WTC11 (cell line): ENCODE measurements at regions not wholly inside any gene's neighbourhood (a gene's known extent, or its start where the extent isn't known, plus 50 kb on each side); places are given as distances from the start of the nearest gene placed in this dataset.

ENCODE experiments used
- ATF6 ChIP-seq: sonication (generic); formaldehyde crosslinking; IDR thresholded peaks from 2 replicates; pipeline ENCODE4 v1.8.1; 2023; ENCODE audit warnings: mild to moderate bottlenecking, missing genetic modification reagents
- E2F4 ChIP-seq: sonication (generic); formaldehyde crosslinking; IDR thresholded peaks from 2 replicates; pipeline ENCODE4 v1.8.1; 2022; ENCODE audit warnings: low read depth, mild to moderate bottlenecking, moderate library complexity, missing genetic modification reagents, borderline replicate concordance
- IRF1 ChIP-seq: sonication (generic); formaldehyde crosslinking; IDR thresholded peaks from 2 replicates; pipeline ENCODE4 v1.8.0; 2023; ENCODE audit warnings: missing genetic modification reagents
- ZNF317 ChIP-seq: sonication (generic); formaldehyde crosslinking; IDR thresholded peaks from 2 replicates; pipeline ENCODE4 v1.8.1; 2023; ENCODE audit warnings: low read depth, mild to moderate bottlenecking, moderate library complexity, missing genetic modification reagents, borderline replicate concordance

GRCh38 chrX:96483647-96484160 is 200.9 kb upstream of the DIAPH2 start:
- no peak for TF ChIP-seq ATF6 (CRISPR knock-in tag)
- TF ChIP-seq ZNF317 (CRISPR knock-in tag): no peak
- TF ChIP-seq E2F4: no peak
- TF ChIP-seq IRF1 (CRISPR knock-in tag): no peak
